ENCODE measurements at regions not wholly inside any gene's neighbourhood (a gene's known extent, or its start where the extent isn't known, plus 50 kb on each side); places are given as distances from the start of the nearest gene placed in this dataset.

DNA sequence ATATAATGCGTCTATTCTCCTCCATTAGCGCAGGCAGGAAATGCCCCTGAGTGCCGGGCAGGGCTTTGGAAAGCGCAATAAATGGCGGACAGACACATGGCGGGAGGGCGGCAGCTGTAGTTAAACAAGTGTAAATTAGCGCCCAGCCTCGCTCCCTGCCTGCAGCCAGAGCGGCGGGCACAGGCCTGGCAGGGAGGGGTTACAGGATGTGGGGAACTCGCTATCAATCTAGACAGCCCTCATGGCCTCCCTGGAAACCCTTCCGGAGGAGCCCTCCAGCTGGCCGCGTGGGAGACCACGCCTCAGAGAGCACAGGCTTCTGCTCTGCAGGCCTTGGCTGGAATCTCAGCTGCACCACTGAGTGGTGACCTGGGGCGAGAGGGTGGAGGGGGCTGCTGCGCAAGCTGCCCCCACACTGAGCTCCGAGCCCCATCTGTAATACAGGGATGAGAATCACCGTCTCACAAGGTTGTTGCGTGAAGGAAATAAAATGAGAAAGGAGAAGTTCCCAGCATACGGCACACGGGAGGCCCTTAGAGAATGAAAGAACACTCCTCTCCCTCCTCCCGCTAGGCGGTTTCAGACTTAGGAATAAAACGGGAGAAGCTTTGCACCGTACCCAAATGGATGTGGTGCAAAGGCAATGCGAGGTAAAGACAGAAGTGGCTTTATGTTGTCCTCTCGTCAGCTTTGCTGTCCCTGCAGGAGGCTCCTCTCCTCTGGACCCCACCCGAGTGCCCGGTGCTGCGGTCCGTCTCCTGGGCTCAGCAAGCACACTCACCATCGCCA, 167.2 kb upstream of the POU3F1 start:
- Mint-ChIP-seq H3K27me3 (ENCODE audit: low read depth) (peaks cover 26% of the 10 kb centered on the region), H3K36me3 (ENCODE audit: low read depth) (no peaks in the 10 kb centered on the region), H3K27ac (no peak overlapping the region), H3K4me1 (ENCODE audit: low read depth) (peaks cover 6% of the 10 kb centered on the region), H3K4me3 (no peak overlapping the region), H3K9me3 (ENCODE audit: insufficient read depth) (no peaks in the 10 kb centered on the region)
- ChIA-PET POLR2A (interaction anchor here (0.6 kb wide), 1 partner anchor 104 kb away, joined by 3 read pairs; no protein-coding TSS in a partner anchor), CTCF (no interaction called here)
- DNase-seq, result peak; percentile 20
- no peak for ATAC-seq

DNA sequence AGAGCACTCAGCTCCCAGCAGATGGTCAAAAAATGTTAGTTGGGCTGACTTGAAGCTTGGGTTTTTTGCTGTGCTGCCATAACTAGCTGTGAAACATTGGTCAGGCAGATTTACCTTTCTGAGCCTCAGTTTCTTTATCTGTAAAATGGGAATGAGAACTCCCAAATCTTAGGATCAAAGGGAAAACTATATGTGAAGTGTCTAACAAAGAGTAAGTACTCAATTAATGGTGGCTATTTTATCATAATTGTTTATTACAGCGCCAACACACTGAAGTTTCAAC, 164.2 kb upstream of the POU3F1 start:
- peaks cover 6% of the 10 kb centered on the region for H3K4me1 Mint-ChIP-seq (ENCODE audit: low read depth)
- H3K36me3 Mint-ChIP-seq (ENCODE audit: low read depth), result no peaks in the 10 kb centered on the region
- H3K4me3 Mint-ChIP-seq, result no peak overlapping the region
- ChIA-PET CTCF (no interaction called here), POLR2A (no interaction called here)
- H3K27me3 Mint-ChIP-seq (ENCODE audit: low read depth), result peaks cover 26% of the 10 kb centered on the region
- no peak for ATAC-seq
- no peaks in the 10 kb centered on the region for H3K9me3 Mint-ChIP-seq (ENCODE audit: insufficient read depth)
- no peak for DNase-seq
- H3K27ac Mint-ChIP-seq, result no peak overlapping the region

DNA sequence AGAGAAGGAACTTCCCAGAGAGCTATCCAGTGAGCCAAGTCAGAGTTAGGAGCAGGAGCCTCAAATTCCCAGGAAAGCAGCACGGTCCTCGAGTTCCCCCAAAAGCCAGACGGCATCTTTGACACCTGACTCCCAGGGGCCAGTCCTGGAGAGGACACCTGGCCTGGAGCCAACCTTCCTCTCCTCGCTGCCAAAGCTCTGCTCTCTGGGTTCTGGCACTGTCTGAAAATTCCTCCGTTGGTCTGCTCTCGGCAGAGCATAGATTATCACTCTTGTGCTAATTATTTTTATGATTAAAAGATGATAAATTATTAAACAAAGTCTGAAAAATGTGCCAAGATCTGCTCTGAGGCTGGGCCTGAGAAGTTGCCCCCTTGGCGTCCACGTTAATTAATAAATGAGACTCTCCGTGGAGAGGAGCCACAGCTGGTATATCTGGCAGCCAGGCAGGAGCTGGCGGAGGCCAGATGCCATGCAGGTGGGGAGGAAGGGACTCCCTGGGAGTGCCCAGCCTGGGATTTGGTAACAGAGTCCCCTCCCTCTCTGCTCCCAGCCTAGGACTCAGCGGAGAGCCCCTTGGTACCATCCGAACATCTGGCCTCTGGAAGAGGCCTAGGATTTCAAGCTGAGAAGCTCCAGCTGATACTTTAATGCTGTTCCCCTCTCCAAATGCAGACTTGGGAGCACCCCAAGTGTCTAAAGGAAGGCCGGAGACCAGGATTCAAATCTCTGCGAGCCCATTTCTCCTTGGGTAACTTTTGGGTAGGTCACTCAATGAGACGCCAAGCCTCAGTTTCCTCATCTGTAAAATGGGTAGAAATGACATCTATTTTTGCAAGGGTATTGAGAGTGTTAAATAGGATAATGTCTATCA, 163.7 kb upstream of the POU3F1 start:
- ChIA-PET POLR2A (no interaction called here), CTCF (no interaction called here)
- no peak for ATAC-seq
- H3K27me3 Mint-ChIP-seq (ENCODE audit: low read depth), result peaks cover 25% of the 10 kb centered on the region
- DNase-seq, result no peak
- peaks cover 6% of the 10 kb centered on the region for H3K4me1 Mint-ChIP-seq (ENCODE audit: low read depth)
- no peaks in the 10 kb centered on the region for H3K36me3 Mint-ChIP-seq (ENCODE audit: low read depth)
- no peak overlapping the region for H3K4me3 Mint-ChIP-seq
- no peak overlapping the region for H3K27ac Mint-ChIP-seq
- no peaks in the 10 kb centered on the region for H3K9me3 Mint-ChIP-seq (ENCODE audit: insufficient read depth)

DNA sequence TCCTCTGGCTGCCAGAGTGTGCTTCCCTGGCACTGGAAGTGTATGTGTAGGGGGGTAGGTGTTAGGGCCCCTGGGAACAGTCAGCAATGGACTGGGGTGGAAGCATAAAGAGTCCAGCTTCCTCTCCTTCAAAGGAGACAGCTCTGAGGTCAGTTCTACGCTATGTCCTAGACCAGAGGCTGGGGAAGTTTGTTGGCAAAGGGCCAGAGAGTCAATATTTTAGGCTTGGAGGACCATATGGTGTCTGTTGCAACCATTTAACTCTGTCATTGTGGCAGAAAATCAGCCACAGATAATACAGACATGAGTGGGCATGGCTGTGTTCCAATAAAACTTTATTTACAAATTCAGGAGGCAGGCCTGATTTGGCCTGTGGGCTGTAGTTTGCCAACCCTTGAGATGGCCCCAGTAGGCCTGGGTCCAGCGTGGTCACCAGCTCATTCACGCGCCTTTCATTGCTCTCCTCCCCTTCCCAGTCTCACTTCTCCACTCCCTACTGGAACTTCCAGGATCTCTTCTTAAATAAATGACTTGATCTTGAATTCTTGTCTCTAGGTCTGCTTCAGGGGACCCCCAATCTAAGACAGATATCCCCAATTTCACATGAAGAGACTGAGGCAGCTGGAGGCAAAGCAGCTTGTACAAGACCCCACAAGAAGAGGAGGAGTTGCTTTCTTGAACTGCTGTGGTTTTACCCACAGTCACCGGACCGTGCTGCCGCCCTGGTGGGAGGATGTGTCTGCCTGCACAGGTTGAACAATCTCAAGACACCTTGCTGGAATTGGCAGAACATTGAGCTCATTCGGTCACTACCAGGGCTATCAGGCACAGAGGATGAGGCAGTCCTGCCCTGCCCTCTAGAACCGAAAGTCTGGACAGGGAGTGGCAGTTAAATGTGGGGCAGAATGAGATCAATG, 162.4 kb upstream of the POU3F1 start:
- H3K27me3 Mint-ChIP-seq (ENCODE audit: low read depth), result peaks cover 17% of the 10 kb centered on the region
- peaks cover 6% of the 10 kb centered on the region for H3K4me1 Mint-ChIP-seq (ENCODE audit: low read depth)
- H3K9me3 Mint-ChIP-seq (ENCODE audit: insufficient read depth), result no peaks in the 10 kb centered on the region
- no peak for ATAC-seq
- no peak overlapping the region for H3K4me3 Mint-ChIP-seq
- ChIA-PET CTCF (interaction anchor here (0.5 kb wide), 1 partner anchor 215 kb away, joined by 3 read pairs; no protein-coding TSS in a partner anchor), POLR2A (no interaction called here)
- no peak for DNase-seq
- no peak overlapping the region for H3K27ac Mint-ChIP-seq
- no peaks in the 10 kb centered on the region for H3K36me3 Mint-ChIP-seq (ENCODE audit: low read depth)

DNA sequence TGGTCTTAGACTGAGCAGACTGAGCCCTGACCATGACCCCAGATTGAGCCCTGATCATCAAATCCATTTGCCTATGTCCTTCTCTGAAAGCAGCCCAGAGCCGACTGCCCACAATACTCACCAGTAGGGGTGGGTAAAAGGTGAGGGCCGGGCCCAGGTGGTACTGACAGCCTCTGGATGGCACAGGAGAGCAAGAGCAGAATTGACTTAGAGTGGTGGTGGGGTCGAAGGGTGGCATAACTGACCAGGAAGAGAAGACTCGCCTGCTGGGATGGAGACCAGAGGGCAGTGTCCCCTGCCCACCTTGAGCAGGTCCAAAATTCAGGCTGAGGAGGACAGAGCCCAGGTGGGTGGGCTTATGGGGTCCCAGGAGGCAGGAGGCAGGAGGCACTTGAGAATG, 161.3 kb upstream of the POU3F1 start:
- no peaks in the 10 kb centered on the region for H3K4me1 Mint-ChIP-seq (ENCODE audit: low read depth)
- H3K36me3 Mint-ChIP-seq (ENCODE audit: low read depth), result no peaks in the 10 kb centered on the region
- DNase-seq (no peak), ATAC-seq (no peak)
- no peak overlapping the region for H3K4me3 Mint-ChIP-seq
- no peak overlapping the region for H3K27ac Mint-ChIP-seq
- H3K27me3 Mint-ChIP-seq (ENCODE audit: low read depth), result peaks cover 9% of the 10 kb centered on the region
- ChIA-PET CTCF (no interaction called here), POLR2A (no interaction called here)
- H3K9me3 Mint-ChIP-seq (ENCODE audit: insufficient read depth), result no peaks in the 10 kb centered on the region

DNA sequence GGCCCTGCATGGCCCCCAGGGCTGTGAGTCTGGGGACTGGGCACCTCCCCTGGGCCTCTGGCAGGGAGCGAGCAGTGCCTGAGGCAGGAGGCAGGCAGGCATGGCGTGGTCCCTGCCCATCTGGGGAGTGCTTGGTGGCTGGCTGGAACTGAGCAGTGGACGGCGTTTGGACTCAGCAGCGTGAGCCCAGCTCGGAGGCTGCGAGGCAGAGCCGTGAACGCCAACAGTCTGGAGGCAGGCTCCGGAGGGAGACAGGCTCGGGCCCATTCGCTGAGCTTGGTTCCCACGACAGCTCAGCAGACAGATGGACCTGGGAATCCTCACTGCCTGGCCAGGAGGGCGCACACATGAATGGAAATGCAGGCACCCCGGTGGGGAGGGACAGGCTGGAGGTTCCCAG, 160.7 kb upstream of the POU3F1 start:
- ATAC-seq (no peak), DNase-seq (no peak)
- no peak overlapping the region for H3K27ac Mint-ChIP-seq
- no peak overlapping the region for H3K4me3 Mint-ChIP-seq
- no peaks in the 10 kb centered on the region for H3K9me3 Mint-ChIP-seq (ENCODE audit: insufficient read depth)
- H3K27me3 Mint-ChIP-seq (ENCODE audit: low read depth), result peaks cover 6% of the 10 kb centered on the region
- no peaks in the 10 kb centered on the region for H3K36me3 Mint-ChIP-seq (ENCODE audit: low read depth)
- H3K4me1 Mint-ChIP-seq (ENCODE audit: low read depth), result no peaks in the 10 kb centered on the region
- POLR2A ChIA-PET, result no interaction called here
- CTCF ChIA-PET, result no interaction called here

DNA sequence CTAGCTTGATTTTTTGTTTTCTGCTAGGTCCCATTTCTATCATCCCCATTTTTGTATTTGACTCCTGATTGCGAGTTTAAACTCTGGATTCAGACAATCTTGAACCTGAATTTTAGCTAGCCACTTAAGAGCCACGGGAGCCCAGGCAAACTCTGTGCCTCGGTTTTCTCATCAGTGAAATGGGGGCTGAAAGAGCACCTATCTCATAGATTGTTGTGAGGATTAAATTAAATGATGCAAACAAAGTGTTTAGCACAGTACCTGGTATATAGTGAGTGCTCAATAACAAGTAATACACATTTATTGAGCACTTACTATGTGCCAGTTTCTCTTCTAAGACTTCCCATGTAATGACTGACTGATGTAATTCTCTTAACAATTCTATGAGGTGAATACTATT, 158.1 kb upstream of the POU3F1 start:
- no peaks in the 10 kb centered on the region for H3K9me3 Mint-ChIP-seq (ENCODE audit: insufficient read depth)
- DNase-seq (no peak), ATAC-seq (no peak)
- H3K36me3 Mint-ChIP-seq (ENCODE audit: low read depth), result no peaks in the 10 kb centered on the region
- H3K27ac Mint-ChIP-seq, result no peak overlapping the region
- CTCF ChIA-PET, result no interaction called here
- H3K4me1 Mint-ChIP-seq (ENCODE audit: low read depth), result no peaks in the 10 kb centered on the region
- H3K27me3 Mint-ChIP-seq (ENCODE audit: low read depth), result peaks cover 7% of the 10 kb centered on the region
- no peak overlapping the region for H3K4me3 Mint-ChIP-seq
- POLR2A ChIA-PET, result no interaction called here

DNA sequence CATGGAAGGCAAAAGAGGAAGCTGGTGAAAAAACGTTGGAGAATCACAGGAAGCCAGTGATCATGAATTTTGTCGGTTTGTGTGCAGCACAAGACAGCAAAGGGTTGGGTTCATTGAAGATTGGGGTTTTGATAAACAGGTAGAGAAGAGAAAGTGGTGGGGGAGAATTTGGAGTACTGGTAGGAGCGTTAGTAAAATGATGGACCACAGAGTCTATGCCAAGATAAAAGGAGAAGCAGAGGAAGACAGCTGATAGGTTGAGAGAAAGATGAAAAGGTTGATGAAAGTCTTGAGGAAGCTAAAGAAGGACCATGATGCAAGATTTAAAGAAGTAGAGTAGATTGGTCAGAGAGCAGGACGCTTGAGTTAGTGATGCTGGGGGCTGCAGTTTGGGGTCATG, 156.8 kb upstream of the POU3F1 start:
- CTCF ChIA-PET, result no interaction called here
- no peak for ATAC-seq
- H3K27me3 Mint-ChIP-seq (ENCODE audit: low read depth), result peaks cover 15% of the 10 kb centered on the region
- no peaks in the 10 kb centered on the region for H3K36me3 Mint-ChIP-seq (ENCODE audit: low read depth)
- no peak overlapping the region for H3K27ac Mint-ChIP-seq
- H3K4me1 Mint-ChIP-seq (ENCODE audit: low read depth), result no peaks in the 10 kb centered on the region
- no peak for DNase-seq
- POLR2A ChIA-PET, result no interaction called here
- H3K9me3 Mint-ChIP-seq (ENCODE audit: insufficient read depth), result no peaks in the 10 kb centered on the region
- H3K4me3 Mint-ChIP-seq, result no peak overlapping the region

DNA sequence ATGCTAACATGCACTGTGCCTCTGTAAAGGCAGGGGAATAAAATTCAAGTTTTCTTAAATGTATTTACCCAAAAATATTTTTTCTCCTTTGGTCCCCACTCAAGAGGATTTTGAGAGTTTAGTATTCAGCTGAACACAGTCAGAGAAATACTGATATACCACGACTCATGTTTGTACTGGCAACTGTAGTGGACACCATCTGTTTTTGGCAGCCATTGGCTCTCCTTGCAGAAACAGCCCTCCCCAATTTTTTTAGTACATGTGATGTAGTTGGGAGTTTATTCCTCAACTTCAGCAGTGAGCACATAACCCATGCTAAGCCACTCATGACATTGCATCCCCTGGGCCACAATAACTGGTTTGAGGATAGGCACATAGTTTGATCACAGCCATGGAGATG, 154.8 kb upstream of the POU3F1 start:
- POLR2A ChIA-PET, result no interaction called here
- peaks cover 15% of the 10 kb centered on the region for H3K27me3 Mint-ChIP-seq (ENCODE audit: low read depth)
- CTCF ChIA-PET, result no interaction called here
- no peak overlapping the region for H3K4me3 Mint-ChIP-seq
- H3K36me3 Mint-ChIP-seq (ENCODE audit: low read depth), result no peaks in the 10 kb centered on the region
- no peaks in the 10 kb centered on the region for H3K9me3 Mint-ChIP-seq (ENCODE audit: insufficient read depth)
- H3K4me1 Mint-ChIP-seq (ENCODE audit: low read depth), result no peaks in the 10 kb centered on the region
- no peak for DNase-seq
- H3K27ac Mint-ChIP-seq, result no peak overlapping the region
- ATAC-seq, result no peak

DNA sequence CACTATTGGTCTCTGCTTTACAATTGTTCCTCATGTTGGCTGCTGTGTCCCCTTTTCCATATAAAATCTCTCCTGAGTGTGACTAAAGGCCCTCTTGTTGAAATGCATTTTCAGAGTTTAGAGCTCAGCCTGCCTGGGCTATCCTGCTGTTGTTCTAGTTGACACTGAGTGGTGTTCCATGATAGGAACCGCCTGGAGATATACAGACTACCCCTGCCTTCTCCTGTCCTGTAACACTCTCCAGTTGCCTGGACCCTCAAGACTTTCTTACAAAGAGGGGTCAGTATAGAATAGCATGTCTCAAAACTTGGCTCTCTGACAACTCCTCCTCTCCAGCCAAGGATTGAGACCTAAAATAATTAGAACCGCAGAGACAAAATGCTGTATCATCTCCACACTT, 152.0 kb upstream of the POU3F1 start:
- no peaks in the 10 kb centered on the region for H3K4me1 Mint-ChIP-seq (ENCODE audit: low read depth)
- H3K27ac Mint-ChIP-seq, result no peak overlapping the region
- no peaks in the 10 kb centered on the region for H3K9me3 Mint-ChIP-seq (ENCODE audit: insufficient read depth)
- no peaks in the 10 kb centered on the region for H3K36me3 Mint-ChIP-seq (ENCODE audit: low read depth)
- H3K27me3 Mint-ChIP-seq (ENCODE audit: low read depth), result peaks cover 18% of the 10 kb centered on the region
- ChIA-PET POLR2A (no interaction called here), CTCF (no interaction called here)
- ATAC-seq (no peak), DNase-seq (no peak)
- H3K4me3 Mint-ChIP-seq, result no peak overlapping the region

DNA sequence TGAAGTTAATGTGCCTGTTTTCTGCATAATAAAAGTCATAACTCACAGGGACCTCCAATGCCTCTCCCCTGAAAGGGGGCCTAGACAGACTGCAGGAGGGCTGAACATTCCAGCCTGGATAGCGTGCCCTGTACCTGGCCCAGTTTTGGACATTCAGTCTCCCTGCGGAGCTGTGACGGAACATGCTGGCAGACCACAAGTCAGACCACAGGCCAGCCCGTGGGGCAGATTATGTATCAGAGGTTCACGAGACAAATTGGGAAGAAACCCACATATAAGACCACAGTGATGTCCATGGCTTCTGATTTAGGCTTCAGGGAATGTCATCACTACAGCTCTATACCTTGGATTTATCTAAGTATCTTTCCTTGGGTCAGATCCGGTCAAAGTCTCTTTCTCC, 151.5 kb upstream of the POU3F1 start:
- ChIA-PET POLR2A (no interaction called here), CTCF (no interaction called here)
- H3K36me3 Mint-ChIP-seq (ENCODE audit: low read depth), result no peaks in the 10 kb centered on the region
- no peaks in the 10 kb centered on the region for H3K9me3 Mint-ChIP-seq (ENCODE audit: insufficient read depth)
- H3K27ac Mint-ChIP-seq, result no peak overlapping the region
- no peak for DNase-seq
- no peak overlapping the region for H3K4me3 Mint-ChIP-seq
- no peak for ATAC-seq
- peaks cover 20% of the 10 kb centered on the region for H3K27me3 Mint-ChIP-seq (ENCODE audit: low read depth)
- no peaks in the 10 kb centered on the region for H3K4me1 Mint-ChIP-seq (ENCODE audit: low read depth)
